Psoas muscle (tissue), 7 donors: ENCODE measurements at regions not wholly inside any gene's neighbourhood (a gene's known extent, or its start where the extent isn't known, plus 50 kb on each side); places are given as distances from the start of the nearest gene placed in this dataset.

Experiments
- ATAC-seq, 4 donors: fragments of 200-7000 bp; cut with Tn5 transposase; one replicate each; pipeline ENCODE4 v1.9.1; 2020; ENCODE audit warnings: moderate library complexity in 3 of 4, mild to moderate bottlenecking in 2 of 4
- DNase-seq, 2 donors: peaks; one replicate each; pipeline ENCODE4 v3.0.0-alpha.2; 2020
- H3K27ac ChIP-seq: fragments of 200-600 bp; one replicate; pipeline ENCODE4 v1.8.0; 2022
- H3K27me3 ChIP-seq, 3 donors: fragments of 200-600 bp in 1 of 3; one replicate each; pipeline versions ENCODE4 v1.6.1 to v1.8.0; 2013 to 2022; ENCODE audit warnings: low read length in 2 of 3, mild to moderate bottlenecking in 2 of 3, moderate library complexity in 1 of 3; ENCODE audit not compliant: insufficient read depth in 3 of 3
- H3K36me3 ChIP-seq, 2 donors: fragments of 200-600 bp in 1 of 2; one replicate each; pipeline versions ENCODE4 v1.6.1 to v1.8.0; 2013 to 2022; ENCODE audit warnings: low read depth in 1 of 2, mild to moderate bottlenecking in 1 of 2, moderate library complexity in 1 of 2; ENCODE audit not compliant: insufficient read depth in 1 of 2
- H3K4me1 ChIP-seq: fragments of 200-600 bp; one replicate; pipeline ENCODE4 v1.8.0; 2022
- H3K4me3 ChIP-seq: fragments of 200-600 bp; one replicate; pipeline ENCODE4 v1.8.0; 2022; ENCODE audit warnings: mild to moderate bottlenecking
- H3K9me3 ChIP-seq: fragments of 200-600 bp; one replicate; pipeline ENCODE4 v1.8.0; 2022
- WGBS, 3 donors: extraction: QIAGEN DNeasy Blood & Tissue Kit; methylation state at CpG; one replicate each; pipeline versions ENCODE4 v1.1.6 to v1.1.7; 2013; 5-methylcytosine and 5-hydroxymethylcytosine counted together
- intact Hi-C, 2 donors: fragments of 100-400 bp; cut with DNase I; formaldehyde crosslinking; loops; one replicate each; pipeline versions ENCODE4 v1.11.0 to v1.14.2; 2022
- TF ChIP-seq, protein P1 (sequence below): fragments of 200-600 bp; IDR thresholded peaks from one replicate; pipeline ENCODE4 v1.8.0; 2022; ENCODE audit warnings: antibody characterized with exemption
- donor health status: healthy with polysubstance abuse.
- donor health status: DM: no; HTN: no; CAD: no; lungs with moderate emphysema.
- donor health status: Bipolar disorder and iron deficiency.
- donor health status: healthy.
- donor health status: DM: yes; HTN: yes; CAD: no.
- donor health status: DM: no; HTN: no; CAD: no.
- donor health status: DM: yes; HTN: yes; CAD: no.

DNA sequence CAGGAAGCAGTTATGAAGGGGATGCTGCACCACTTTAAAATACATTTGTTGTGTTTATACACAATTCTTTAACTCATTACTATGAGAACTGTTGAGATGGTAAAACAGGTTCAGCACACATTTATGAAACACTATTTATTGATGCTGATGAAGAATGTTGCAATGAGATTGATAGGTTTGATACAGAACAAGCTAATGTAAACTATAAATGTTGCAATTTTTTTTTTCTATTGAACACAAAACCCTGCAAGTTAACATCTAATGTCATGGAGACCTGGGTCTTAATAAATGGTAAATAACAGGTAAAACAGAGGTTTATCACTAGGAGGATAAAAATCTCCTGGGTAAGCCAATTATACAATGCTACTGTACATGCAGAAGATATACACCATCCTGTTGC, 857.6 kb downstream of the FSCB start:
- ATAC-seq = no peak

DNA sequence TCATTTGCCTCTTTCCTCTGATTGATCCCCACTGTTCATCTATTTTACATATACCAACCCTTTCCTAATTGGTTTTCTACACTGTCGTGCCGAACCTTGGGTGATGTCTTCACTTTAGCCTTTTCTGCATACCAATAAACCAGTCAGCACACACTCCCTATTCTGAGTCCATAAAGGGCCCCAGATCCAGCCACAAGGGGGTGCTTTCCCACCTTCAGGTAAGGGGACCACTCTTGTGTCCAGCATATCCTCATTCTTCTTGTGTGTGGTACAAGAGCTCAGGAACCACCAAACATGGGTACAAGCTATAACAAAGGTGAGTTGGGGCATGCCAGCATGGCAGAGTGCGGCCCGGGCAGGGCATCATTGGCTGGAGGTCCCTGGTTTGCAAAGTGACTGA, 859.8 kb downstream of the FSCB start:
- ATAC-seq (no peak), DNase-seq (no peak)
- Histone ChIP-seq H3K27me3 (no peaks in the 10 kb centered on the region), H3K4me3 (no peak overlapping the region), H3K4me1 (no peaks in the 10 kb centered on the region), H3K9me3 (no peaks in the 10 kb centered on the region), H3K27ac (no peak overlapping the region), H3K36me3 (no peaks in the 10 kb centered on the region)
- TF ChIP-seq, protein P1, sequence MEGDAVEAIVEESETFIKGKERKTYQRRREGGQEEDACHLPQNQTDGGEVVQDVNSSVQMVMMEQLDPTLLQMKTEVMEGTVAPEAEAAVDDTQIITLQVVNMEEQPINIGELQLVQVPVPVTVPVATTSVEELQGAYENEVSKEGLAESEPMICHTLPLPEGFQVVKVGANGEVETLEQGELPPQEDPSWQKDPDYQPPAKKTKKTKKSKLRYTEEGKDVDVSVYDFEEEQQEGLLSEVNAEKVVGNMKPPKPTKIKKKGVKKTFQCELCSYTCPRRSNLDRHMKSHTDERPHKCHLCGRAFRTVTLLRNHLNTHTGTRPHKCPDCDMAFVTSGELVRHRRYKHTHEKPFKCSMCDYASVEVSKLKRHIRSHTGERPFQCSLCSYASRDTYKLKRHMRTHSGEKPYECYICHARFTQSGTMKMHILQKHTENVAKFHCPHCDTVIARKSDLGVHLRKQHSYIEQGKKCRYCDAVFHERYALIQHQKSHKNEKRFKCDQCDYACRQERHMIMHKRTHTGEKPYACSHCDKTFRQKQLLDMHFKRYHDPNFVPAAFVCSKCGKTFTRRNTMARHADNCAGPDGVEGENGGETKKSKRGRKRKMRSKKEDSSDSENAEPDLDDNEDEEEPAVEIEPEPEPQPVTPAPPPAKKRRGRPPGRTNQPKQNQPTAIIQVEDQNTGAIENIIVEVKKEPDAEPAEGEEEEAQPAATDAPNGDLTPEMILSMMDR = no peak
- WGBS, 3 donors = 62 to 92% (median 69%) methylated on average over 4 of the region's 4 CpGs
- intact Hi-C loops = no loop called here

More for the DNA sequence above, 857.6 kb downstream of the FSCB start:
- no peak overlapping the region for H3K4me3 ChIP-seq
- DNase-seq = no peak
- no peaks in the 10 kb centered on the region for H3K9me3 ChIP-seq
- no peaks in the 10 kb centered on the region for H3K36me3 ChIP-seq
- TF ChIP-seq, protein P1 = no peak
- H3K4me1 ChIP-seq = no peaks in the 10 kb centered on the region
- intact Hi-C loops = no loop called here
- H3K27me3 ChIP-seq = no peaks in the 10 kb centered on the region
- no peak overlapping the region for H3K27ac ChIP-seq

DNA sequence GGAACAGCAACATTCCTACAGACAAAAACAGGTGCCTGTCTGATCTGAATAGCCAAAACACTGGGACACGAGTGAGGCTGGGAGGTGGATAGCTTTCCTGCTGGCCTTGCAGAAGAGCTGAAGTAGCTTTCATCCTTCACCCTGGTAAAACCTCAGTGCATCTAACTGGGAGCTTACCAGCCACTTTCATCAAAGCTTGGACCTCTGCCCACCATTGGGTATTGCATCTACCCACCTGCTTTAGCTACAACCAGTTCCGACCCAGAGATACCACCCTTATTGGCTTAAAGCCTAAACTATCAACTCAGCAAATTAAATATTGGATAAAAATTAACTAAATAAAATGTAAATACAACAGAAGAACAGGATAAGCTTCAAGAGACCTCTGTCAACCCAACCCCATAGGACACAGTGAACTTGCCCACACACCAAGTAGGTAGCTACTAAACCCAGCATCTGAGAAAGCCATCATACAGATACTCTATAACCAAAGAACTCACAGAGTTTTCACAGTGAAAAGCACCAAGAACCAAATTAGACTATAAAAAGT, 866.3 kb downstream of the FSCB start:
- Histone ChIP-seq H3K27ac (no peak overlapping the region), H3K4me3 (no peak overlapping the region), H3K4me1 (no peaks in the 10 kb centered on the region), H3K36me3 (no peaks in the 10 kb centered on the region), H3K27me3 (no peaks in the 10 kb centered on the region), H3K9me3 (no peaks in the 10 kb centered on the region)
- TF ChIP-seq, protein P1 = no peak
- no peak for ATAC-seq
- intact Hi-C loops = no loop called here
- WGBS, 3 donors = 85 to 91% (median 89%) methylated on average over 2 of the region's 2 CpGs
- no peak for DNase-seq

DNA sequence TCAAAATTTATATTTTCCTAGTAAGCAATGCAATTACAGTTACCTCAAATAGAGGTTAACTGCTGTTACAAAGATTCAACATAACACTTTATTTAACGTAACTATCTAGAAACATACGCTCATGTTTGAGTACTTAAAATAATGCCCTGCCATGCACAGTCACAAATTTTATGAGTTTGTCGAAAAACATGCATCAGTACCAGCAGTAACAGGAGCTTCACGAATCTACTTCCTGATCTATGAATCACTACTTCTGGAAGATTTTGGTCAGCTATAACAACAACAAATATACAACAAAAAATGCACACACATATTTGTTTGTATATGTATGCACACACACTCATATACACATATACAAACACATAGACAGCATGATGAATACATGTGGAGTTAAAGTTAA, 881.8 kb downstream of the FSCB start:
- intact Hi-C loops = no loop called here
- no peak for ATAC-seq
- TF ChIP-seq, protein P1 = no peak
- no peak for DNase-seq
- no peaks in the 10 kb centered on the region for H3K9me3 ChIP-seq
- WGBS, 3 donors = 49 to 57% (median 50%) methylated on average over 4 of the region's 4 CpGs
- no peak overlapping the region for H3K4me3 ChIP-seq
- H3K27ac ChIP-seq = no peak overlapping the region
- H3K27me3 ChIP-seq = no peaks in the 10 kb centered on the region
- no peaks in the 10 kb centered on the region for H3K4me1 ChIP-seq
- H3K36me3 ChIP-seq = no peaks in the 10 kb centered on the region

DNA sequence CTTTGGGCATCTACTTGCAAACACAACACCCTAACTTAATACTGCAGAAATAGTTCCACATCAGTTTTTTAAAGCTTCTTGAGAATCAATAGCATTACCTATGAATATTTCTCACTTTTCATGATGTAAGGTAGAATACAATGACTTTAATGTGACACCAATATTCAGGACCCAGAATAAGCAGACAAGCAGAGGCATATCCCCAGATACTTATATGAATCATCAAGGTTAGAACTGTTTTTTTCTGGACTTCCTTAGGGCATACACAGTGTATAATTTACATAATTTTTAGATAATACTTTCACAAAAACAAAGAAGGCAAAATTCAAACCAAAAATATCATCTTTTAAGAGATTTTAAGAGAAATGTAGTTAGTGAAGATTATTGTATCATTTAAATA, 885.8 kb downstream of the FSCB start:
- H3K4me3 ChIP-seq = no peak overlapping the region
- no peaks in the 10 kb centered on the region for H3K36me3 ChIP-seq
- H3K27me3 ChIP-seq = no peaks in the 10 kb centered on the region
- no peaks in the 10 kb centered on the region for H3K9me3 ChIP-seq
- no peak for ATAC-seq
- TF ChIP-seq, protein P1 = no peak
- no peaks in the 10 kb centered on the region for H3K4me1 ChIP-seq
- H3K27ac ChIP-seq = no peak overlapping the region
- no peak for DNase-seq
- intact Hi-C loops = no loop called here
